HG02870 (cell line): ENCODE measurements at regions not wholly inside any gene's neighbourhood (a gene's known extent, or its start where the extent isn't known, plus 50 kb on each side); places are given as distances from the start of the nearest gene placed in this dataset.

ENCODE experiments used
- ATAC-seq: cut with Tn5 transposase; IDR thresholded peaks from one replicate; pipeline ENCODE4 v1.9.1; 2021; ENCODE audit warnings: mild to moderate bottlenecking, moderate library complexity; ENCODE audit not compliant: unreplicated experiment

DNA sequence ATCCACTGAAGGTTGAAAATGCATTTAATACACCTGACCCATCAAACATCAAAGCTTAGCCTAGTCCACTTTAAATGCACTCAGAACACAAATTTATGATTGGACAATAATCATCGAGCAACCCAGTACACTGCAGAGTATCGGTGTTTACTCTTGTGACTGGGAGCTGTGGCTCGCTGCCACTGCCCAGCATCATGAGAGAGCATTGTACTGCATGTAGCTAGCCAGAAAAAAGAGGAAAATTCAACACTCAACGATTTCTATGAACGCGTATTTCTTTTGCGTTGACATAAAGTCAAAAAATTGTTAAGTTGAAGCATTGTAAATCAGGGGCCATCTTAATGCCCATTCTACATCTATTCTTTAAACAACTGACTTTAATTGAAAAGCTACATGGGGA, 95.1 kb upstream of the CD180 start:
- ATAC-seq: no peak

GRCh38 chr5:67291066-67291465, 94.5 kb upstream of the CD180 start:
- ATAC-seq: no peak

GRCh38 chr5:67290655-67291054, 94.1 kb upstream of the CD180 start:
- ATAC-seq: no peak

DNA sequence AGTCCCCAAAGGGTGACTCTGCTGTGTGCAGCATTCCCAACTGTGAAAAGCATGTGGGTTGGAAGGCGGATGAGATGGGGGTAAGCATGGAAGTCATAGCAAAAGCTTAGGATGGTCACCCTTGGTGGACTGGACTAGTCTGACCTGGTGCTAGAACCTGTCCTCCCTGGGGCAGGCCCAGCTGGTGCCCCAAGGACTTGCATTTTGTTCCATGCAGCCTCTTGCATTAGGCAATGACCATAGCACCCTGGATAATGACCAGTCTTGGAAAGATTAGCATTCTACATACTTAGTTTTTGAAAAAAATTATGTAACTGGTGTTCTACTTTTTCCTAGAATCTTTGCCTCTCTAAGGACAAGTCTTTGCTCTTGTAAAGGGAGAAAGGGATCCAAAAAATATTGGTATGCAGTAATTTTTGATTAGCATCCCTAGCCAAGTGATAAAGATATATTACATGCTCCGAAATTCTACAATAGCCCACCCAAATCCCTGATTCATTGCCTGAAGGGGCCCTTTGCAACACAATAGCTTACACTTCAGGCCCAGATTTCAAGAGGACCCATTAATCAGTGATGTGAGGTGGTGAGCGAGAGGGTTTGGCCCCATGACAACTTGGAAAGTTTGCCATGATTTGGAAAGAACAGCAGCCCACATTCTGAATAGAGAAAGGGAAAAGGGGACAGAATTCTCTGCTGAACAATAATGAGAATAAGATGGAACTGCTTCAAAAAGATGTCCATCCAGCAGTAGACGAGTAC, 93.3 kb upstream of the CD180 start:
- ATAC-seq: no peak

DNA sequence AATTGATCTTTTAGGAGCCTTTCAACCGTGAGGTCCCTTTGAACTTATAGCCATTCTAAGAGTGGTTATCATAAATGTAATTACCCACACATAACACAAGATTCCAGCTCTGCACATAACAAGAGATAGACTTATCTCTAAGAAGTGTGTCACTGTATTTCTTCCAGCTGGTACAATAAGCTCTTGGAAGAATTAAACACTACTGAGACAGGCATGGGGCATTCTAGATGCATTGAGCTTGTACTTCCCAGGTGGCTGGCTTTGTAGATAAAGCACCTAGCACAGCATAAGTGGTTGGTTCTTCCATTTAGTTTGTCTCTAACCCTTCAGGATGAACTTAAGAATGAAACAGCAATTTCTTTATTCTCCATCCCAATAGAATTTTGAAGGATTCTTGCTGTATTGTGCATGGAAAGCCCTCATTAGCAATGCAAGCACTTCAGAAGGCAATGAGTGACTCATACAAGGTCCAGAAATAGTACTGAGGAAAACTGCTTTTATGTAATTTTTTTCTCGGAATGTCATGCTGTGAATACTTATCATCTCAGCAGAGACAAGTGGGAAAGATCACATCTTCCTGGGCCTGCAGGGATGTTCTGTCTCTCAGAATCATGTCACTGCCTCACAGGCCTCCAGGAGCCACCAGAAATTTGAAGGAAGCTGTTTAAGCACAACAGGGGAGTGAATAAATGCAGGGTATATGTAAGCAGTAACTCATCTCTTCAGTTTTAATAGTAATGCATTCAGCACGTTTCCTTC, 91.1 kb upstream of the CD180 start:
- ATAC-seq: no peak

DNA sequence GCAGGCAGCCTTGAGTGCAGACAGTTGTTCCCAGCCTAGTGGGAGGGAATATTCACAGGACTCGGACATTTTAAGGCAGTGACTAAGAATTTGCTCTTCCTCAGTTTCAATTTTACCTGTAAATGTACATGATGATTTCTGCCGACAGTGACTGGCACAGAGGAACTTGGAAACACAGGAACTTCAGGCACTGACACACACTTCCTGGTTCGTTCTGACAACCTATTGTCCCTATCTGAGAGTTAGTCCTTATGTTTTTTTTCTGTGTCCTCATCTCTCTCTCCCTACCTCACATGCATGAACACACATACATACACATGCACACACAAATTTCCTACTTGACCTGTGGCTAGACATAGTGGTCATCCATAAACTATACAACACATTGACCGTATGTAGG, 89.4 kb upstream of the CD180 start:
- ATAC-seq: no peak

DNA sequence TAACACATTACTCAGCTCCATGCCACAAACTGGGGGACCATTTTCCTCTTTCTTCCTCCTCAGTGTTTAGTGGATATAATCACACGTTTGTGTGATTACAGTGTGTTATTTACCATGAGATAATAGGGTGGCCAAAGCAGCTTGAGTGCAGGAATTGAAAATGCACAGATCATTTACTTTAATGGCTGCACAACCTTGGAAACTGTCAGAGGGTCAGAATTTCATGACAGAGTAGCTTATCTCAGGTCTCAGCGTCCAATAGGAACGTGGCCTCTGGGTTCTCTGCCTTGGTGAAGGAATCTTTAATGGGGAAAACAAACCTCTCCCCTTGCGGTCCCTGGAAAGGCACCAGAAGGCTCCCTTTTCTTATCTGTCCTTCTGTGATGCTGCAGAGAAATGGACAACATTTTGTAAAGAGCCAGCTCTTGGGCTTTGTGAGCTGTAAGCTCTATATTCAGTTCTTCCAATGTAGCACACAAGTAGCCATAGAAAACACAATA, 87.4 kb upstream of the CD180 start:
- no peak for ATAC-seq

GRCh38 chr5:67283275-67283987, 86.8 kb upstream of the CD180 start:
- ATAC-seq: no peak

GRCh38 chr5:67281874-67282273, 85.3 kb upstream of the CD180 start:
- ATAC-seq: no peak

DNA sequence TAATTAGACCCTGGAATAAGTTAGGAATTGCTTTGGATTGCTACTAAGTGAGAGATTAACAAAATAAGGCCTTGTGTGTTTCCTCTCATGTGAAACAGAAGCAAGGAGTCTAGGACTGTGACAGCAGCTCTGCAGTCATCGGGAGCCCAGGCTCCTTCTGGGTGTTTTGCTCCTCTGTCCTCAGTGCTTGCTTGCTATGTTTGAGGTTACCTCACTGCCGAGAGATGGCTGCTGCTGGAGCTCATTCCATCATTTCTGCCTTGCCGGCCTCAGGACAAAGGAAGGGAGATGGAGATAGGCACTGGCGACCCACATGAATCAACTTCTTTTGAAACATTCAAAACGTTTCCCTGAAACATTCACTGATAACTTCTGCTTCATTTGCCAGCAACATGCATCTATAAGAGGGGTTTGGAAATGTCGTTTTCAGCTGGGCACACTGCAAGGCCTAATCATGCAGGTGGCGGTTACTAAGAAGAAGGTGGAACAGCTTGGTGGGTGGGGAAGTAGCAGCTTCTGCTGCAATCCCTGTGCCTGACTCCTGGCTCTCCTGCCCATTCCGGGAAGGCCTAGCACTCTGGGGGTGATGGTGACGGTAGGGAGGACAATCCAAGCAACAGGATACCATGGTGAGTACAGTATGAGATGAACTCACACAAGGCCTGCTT, 77.2 kb upstream of the CD180 start:
- no peak for ATAC-seq

DNA sequence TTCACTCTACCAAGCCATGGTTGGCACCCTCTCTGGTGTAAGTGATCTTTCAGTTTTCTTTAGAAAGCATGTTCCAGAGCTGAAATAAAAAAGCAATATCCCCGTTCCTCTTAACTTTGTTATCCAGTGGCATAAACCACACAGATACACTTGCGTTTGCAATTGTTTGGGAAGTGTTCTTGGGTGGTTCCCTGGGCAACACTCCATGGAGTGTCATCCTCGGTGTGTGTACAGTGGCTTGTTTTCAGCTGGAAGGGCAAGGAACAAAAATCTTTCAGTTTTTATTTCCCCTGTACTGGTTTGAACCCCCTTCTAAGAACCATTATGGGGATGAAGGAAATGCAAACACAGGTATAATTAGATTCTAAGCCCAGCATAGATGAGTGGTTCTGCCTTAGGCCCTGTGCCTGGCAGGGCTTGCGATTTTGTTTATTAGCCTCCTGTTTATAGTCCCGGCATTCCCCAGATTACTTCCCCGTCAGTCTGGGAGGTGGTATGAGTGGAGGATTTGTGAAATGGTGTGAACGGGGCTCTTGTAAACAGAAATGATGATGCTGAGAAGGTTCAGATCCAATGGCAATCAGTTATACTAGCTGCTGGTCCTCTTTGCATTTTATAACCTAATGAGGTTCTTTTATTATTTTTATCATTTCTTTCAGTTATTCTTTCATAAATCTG, 76.0 kb upstream of the CD180 start:
- no peak for ATAC-seq

GRCh38 chr5:67268231-67269021, 71.8 kb upstream of the CD180 start:
- no peak for ATAC-seq

- ATAC-seq: no peak
These were observed 71.1 kb upstream of the CD180 start for GRCh38 chr5:67267512-67268216.

DNA sequence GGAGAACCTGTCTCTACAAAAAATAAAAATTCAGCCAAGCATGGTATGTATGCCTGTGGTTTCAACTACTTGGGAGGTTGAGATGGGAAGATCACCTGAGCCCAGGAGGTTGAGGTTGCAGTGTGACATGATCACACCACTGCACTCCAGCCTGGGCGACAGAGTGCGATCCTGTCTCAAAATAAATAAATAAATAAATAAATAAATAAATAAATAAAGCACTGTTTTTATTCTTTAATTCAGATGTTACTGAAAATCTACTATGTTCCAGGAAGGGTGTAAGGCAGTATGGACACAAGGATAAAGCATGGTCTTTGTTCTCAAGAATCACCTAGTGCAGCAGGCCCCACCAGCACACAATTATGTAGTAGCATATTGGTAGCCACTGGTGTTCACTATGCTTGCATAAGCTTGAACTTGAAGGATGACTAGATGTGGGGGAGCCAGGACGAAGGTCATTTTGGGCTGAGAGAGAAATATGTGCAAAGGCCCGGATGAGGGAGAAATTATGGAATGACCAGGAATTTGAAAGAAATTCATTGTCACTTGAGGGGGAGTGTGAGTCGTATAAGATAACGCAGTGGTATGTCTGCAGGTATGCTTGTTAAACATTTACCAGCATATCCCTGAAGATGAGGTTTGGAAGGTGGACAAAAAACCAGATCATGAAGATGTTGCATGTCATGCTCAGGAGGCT, 70.2 kb upstream of the CD180 start:
- ATAC-seq: no peak

- ATAC-seq: no peak
These were observed 69.4 kb upstream of the CD180 start for GRCh38 chr5:67265951-67266350.

DNA sequence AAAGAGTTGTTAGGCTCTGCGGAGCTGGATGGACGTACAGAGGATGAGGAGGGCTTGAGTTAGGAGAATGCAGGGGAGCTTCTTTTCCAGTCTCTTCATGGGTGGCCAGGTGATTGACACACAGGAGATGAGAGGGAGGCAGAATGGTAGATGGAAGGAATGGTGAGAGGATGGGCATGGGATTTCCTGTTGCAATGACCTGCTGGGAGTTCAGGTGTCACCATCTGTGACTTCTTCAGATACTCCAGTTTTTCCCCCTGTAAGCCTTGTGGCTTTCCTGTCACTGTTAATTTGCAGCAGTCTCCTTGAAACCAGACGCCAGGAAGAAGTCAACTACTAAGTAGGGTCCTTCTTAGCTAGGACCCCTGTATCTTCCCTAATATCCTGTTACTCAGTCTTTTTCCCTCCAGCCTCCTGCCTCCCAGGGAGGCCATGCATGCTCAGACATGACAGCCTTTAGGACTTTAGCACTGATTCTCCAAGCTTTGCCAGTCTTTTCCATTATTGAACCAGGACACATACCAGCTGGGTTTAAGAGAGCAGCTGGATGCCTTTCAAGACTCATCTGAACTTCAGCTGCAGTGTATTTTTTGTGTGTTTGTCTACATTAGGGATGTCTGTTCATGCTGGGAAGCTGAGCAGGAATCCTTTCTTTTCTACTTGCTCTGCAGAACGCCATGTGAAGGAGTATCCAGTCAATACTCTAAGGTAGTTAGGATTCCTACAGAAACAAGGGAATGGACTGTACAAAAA, 67.2 kb upstream of the CD180 start:
- ATAC-seq: no peak

GRCh38 chr5:67262956-67263355, 66.4 kb upstream of the CD180 start:
- no peak for ATAC-seq

DNA sequence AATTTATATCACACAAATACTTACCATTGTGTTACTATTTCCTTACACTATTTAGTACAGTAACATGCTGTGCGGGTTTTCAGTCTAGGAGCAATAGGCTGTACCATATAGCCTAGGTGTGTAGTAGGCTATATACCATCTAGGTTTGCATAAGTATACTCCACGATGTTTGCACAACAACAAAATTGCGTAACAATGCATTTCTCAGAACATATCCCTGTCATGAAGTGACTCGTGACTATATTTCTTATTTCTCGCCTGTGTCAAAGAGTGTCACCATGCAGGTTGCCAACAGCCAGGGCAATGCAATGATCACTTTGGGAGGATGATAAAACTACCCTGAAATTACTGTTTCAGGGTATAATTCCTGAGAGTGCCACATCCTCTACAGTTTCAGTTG, 65.6 kb upstream of the CD180 start:
- ATAC-seq: no peak
